Left lung (tissue), 4 donors: ENCODE measurements at regions not wholly inside any gene's neighbourhood (a gene's known extent, or its start where the extent isn't known, plus 50 kb on each side); places are given as distances from the start of the nearest gene placed in this dataset.

Experiments
- ATAC-seq: fragments of 200-7000 bp; cut with Tn5 transposase; one replicate; pipeline ENCODE4 v1.9.1; 2020; ENCODE audit warnings: moderate library complexity
- DNase-seq, 4 donors: peaks; one replicate each; pipeline ENCODE4 v3.0.0-alpha.2; 2013 to 2020
- H3K27ac ChIP-seq, 2 donors: fragments of 200-600 bp; sonication (generic) in 1 of 2; one replicate each; pipeline versions ENCODE4 v1.5.0 to v1.8.0; 2020 to 2021
- H3K27me3 ChIP-seq, 2 donors: fragments of 200-600 bp; sonication (generic) in 1 of 2; one replicate each; pipeline versions ENCODE4 v1.5.0 to v1.8.0; 2020 to 2021
- H3K36me3 ChIP-seq, 2 donors: fragments of 200-600 bp; sonication (generic) in 1 of 2; one replicate each; pipeline versions ENCODE4 v1.5.0 to v1.8.0; 2020 to 2021
- H3K4me1 ChIP-seq, 2 donors: fragments of 200-600 bp; one replicate each; pipeline ENCODE4 v1.8.0; 2021
- H3K4me3 ChIP-seq, 2 donors: fragments of 200-600 bp; sonication (generic) in 1 of 2; one replicate each; pipeline versions ENCODE4 v1.5.0 to v1.8.0; 2020 to 2021; ENCODE audit warnings: mild to moderate bottlenecking in 1 of 2
- H3K9me3 ChIP-seq, 2 donors: fragments of 200-600 bp; sonication (generic) in 1 of 2; one replicate each; pipeline versions ENCODE4 v1.5.0 to v1.8.0; 2020 to 2021
- CTCF ChIP-seq, 2 donors: fragments of 200-600 bp; sonication (generic) in 1 of 2; IDR thresholded peaks; one replicate each; pipeline versions ENCODE4 v1.5.0 to v1.8.0; 2021; ENCODE audit warnings: antibody characterized with exemption in 2 of 2
- intact Hi-C, 2 donors: fragments of 100-400 bp; cut with DNase I; formaldehyde crosslinking; loops; one replicate each; pipeline versions ENCODE4 v1.11.2 to v1.14.2; 2022
- donor health status: DM: no; HTN: yes; CAD: no.
- donor health status: DM: no; HTN: no; CAD: no.

DNA sequence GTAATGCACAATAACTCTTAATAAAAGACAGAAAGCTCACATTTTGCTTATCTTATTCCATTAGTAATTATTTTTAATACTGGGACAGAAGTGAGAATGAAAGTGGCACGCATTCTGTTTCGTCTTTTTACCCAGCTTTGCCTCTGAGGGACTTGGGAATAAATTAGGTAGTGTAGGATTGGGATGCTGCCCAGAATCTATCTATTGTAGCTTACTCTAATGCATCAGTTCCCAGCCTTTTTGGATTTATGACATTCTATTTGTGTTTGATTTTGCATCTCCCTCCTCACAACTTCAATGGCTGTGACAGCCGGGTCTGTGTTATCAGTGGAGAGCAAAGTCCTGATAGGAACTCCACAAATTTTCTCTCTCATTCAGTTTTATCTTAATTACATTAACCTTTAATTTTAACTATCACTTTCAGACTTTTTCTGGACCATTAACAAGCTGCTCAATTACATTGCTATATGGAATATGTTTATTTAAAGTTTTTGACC, 62.9 kb upstream of the TULP4 start:
- H3K9me3 ChIP-seq = no peaks in the 10 kb centered on the region
- peaks cover 0 to 4% of the 10 kb centered on the region in 2 donors for H3K36me3 ChIP-seq
- ATAC-seq (no peak), DNase-seq (no peak)
- no peak overlapping the region for H3K4me3 ChIP-seq
- no peaks in the 10 kb centered on the region for H3K27me3 ChIP-seq
- no peak for TF ChIP-seq CTCF (IDR thresholded peaks at IDR 0.05)
- H3K27ac ChIP-seq = no peak overlapping the region
- intact Hi-C loops = no loop called here
- H3K4me1 ChIP-seq = no peaks in the 10 kb centered on the region

- TF ChIP-seq CTCF (IDR thresholded peaks at IDR 0.05) = no peak
- peaks cover 0 to 5% of the 10 kb centered on the region in 2 donors for H3K4me1 ChIP-seq
- H3K27me3 ChIP-seq = no peaks in the 10 kb centered on the region
- ATAC-seq (no peak), DNase-seq (no peak)
- no peaks in the 10 kb centered on the region for H3K9me3 ChIP-seq
- intact Hi-C loops = no loop called here
- H3K36me3 ChIP-seq = no peaks in the 10 kb centered on the region
- H3K27ac ChIP-seq = no peak overlapping the region
- H3K4me3 ChIP-seq = no peak overlapping the region
Measured at GRCh38 chr6:158251565-158251964, 60.7 kb upstream of the TULP4 start.

DNA sequence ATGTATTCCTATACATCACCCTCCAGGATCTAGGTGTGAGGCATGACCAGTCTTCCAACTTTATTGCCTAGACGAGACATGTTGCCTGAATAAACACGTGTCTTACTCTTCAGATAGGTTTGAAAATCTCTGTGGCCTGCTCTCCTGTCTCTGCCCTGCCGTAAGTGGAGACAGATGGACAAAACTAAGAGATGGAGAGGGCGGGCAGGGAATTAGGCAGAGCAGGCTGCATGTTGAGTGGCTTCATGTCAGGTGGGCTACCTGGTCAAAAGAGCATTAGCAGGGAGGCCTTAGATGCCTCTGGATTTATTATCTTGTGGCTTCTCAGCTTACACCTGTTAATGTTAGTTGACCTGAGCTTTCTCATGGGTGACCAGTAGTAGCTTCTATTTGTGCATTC, 59.0 kb upstream of the TULP4 start:
- no peak overlapping the region for H3K27ac ChIP-seq
- H3K4me3 ChIP-seq = no peak overlapping the region
- no peak for TF ChIP-seq CTCF (IDR thresholded peaks at IDR 0.05)
- ATAC-seq (no peak), DNase-seq (no peak)
- intact Hi-C loops = no loop called here
- H3K9me3 ChIP-seq = no peaks in the 10 kb centered on the region
- H3K27me3 ChIP-seq = no peaks in the 10 kb centered on the region
- peaks cover 0 to 5% of the 10 kb centered on the region in 2 donors for H3K4me1 ChIP-seq
- no peaks in the 10 kb centered on the region for H3K36me3 ChIP-seq

GRCh38 chr6:158255275-158255988, 56.8 kb upstream of the TULP4 start:
- ATAC-seq (peak; percentile 36), DNase-seq (no peak)
- intact Hi-C loops = no loop called here
- H3K36me3 ChIP-seq = no peaks in the 10 kb centered on the region
- no peak for TF ChIP-seq CTCF (IDR thresholded peaks at IDR 0.05)
- no peak overlapping the region for H3K4me3 ChIP-seq
- H3K9me3 ChIP-seq = no peaks in the 10 kb centered on the region
- peak overlapping the region in 1 of 2 donors; percentile 2 for H3K27ac ChIP-seq
- peaks cover 0 to 5% of the 10 kb centered on the region in 2 donors for H3K4me1 ChIP-seq
- H3K27me3 ChIP-seq = no peaks in the 10 kb centered on the region

GRCh38 chr6:158255989-158256601, 56.2 kb upstream of the TULP4 start:
- ATAC-seq = peak; percentile 93
- no peaks in the 10 kb centered on the region for H3K27me3 ChIP-seq
- H3K36me3 ChIP-seq = no peaks in the 10 kb centered on the region
- H3K27ac ChIP-seq = no peak overlapping the region
- peaks cover 0 to 5% of the 10 kb centered on the region in 2 donors for H3K4me1 ChIP-seq
- H3K9me3 ChIP-seq = no peaks in the 10 kb centered on the region
- DNase-seq = no peak
- intact Hi-C loops = no loop called here
- TF ChIP-seq CTCF (IDR thresholded peaks at IDR 0.05) = no peak
- no peak overlapping the region for H3K4me3 ChIP-seq
